Mesothelial cell of epicardium (in vitro differentiated cells): ENCODE measurements at regions not wholly inside any gene's neighbourhood (a gene's known extent, or its start where the extent isn't known, plus 50 kb on each side); places are given as distances from the start of the nearest gene placed in this dataset.

Source experiments
- DNase-seq, 2 experiments: peaks; one replicate each; pipeline ENCODE4 v3.0.0; 2021; ENCODE audit warnings: low spot score in 2 of 2; ENCODE audit not compliant: unreplicated experiment in 2 of 2
- H3K27ac Mint-ChIP-seq: 2 replicates; pipeline ENCODE4 v1.8.0; 2021; ENCODE audit warnings: mixed read lengths
- H3K27me3 Mint-ChIP-seq: 2 replicates; pipeline ENCODE4 v1.8.0; 2021; ENCODE audit warnings: low read depth, mixed read lengths
- H3K36me3 Mint-ChIP-seq: 2 replicates; pipeline ENCODE4 v1.8.0; 2021; ENCODE audit warnings: mixed read lengths
- H3K4me1 Mint-ChIP-seq: 2 replicates; pipeline ENCODE4 v1.8.0; 2021; ENCODE audit warnings: mixed read lengths
- H3K4me3 Mint-ChIP-seq: 2 replicates; pipeline ENCODE4 v1.8.0; 2021; ENCODE audit warnings: mild to moderate bottlenecking, moderate library complexity, mixed read lengths
- H3K9me3 Mint-ChIP-seq: 2 replicates; pipeline ENCODE4 v1.8.0; 2021; ENCODE audit warnings: mixed read lengths
- CTCF ChIP-seq: fragments of 200-600 bp; sonication (generic); IDR thresholded peaks from one replicate; pipeline ENCODE4 v1.5.0; 2021; ENCODE audit warnings: antibody characterized with exemption; ENCODE audit not compliant: unreplicated experiment

- Mint-ChIP-seq H3K27me3 (no peaks in the 10 kb centered on the region), H3K9me3 (no peaks in the 10 kb centered on the region), H3K4me1 (peaks cover 16% of the 10 kb centered on the region), H3K36me3 (no peaks in the 10 kb centered on the region), H3K27ac (no peak overlapping the region), H3K4me3 (no peak overlapping the region)
- DNase-seq = no peak
- no peak for TF ChIP-seq CTCF
Measured at GRCh38 chr2:220478305-220479058, 851.1 kb downstream of the SLC4A3 start.

- no peak for TF ChIP-seq CTCF
- no peaks in the 10 kb centered on the region for H3K36me3 Mint-ChIP-seq
Measured at GRCh38 chr2:220482716-220483115, 855.3 kb downstream of the SLC4A3 start.

GRCh38 chr2:220489121-220489520 lies 861.7 kb downstream of the SLC4A3 start:
- no peak for TF ChIP-seq CTCF
- Mint-ChIP-seq H3K36me3 (no peaks in the 10 kb centered on the region), H3K27ac (no peak overlapping the region), H3K27me3 (peaks cover 8% of the 10 kb centered on the region), H3K4me1 (peaks cover 33% of the 10 kb centered on the region), H3K9me3 (no peaks in the 10 kb centered on the region), H3K4me3 (no peak overlapping the region)
- DNase-seq = no peak

More at GRCh38 chr2:220482716-220483115, 855.3 kb downstream of the SLC4A3 start:
- Mint-ChIP-seq H3K27ac (no peak overlapping the region), H3K27me3 (peaks cover 8% of the 10 kb centered on the region), H3K4me3 (no peak overlapping the region), H3K4me1 (peaks cover 16% of the 10 kb centered on the region), H3K9me3 (no peaks in the 10 kb centered on the region)
- no peak for DNase-seq

- Mint-ChIP-seq H3K4me3 (no peak overlapping the region), H3K27me3 (peaks cover 2% of the 10 kb centered on the region), H3K27ac (no peak overlapping the region), H3K9me3 (no peaks in the 10 kb centered on the region), H3K4me1 (peaks cover 55% of the 10 kb centered on the region), H3K36me3 (no peaks in the 10 kb centered on the region)
- no peak for DNase-seq
- TF ChIP-seq CTCF = no peak
Measured at GRCh38 chr2:220491670-220492069, 864.2 kb downstream of the SLC4A3 start.

GRCh38 chr2:220493871-220494525 lies 866.6 kb downstream of the SLC4A3 start:
- DNase-seq = no peak
- peaks cover 54% of the 10 kb centered on the region for H3K4me1 Mint-ChIP-seq
- H3K27ac Mint-ChIP-seq = no peak overlapping the region
- no peaks in the 10 kb centered on the region for H3K36me3 Mint-ChIP-seq
- no peaks in the 10 kb centered on the region for H3K9me3 Mint-ChIP-seq
- no peaks in the 10 kb centered on the region for H3K27me3 Mint-ChIP-seq
- TF ChIP-seq CTCF = no peak
- H3K4me3 Mint-ChIP-seq = no peak overlapping the region
